ENCODE measurements at regions not wholly inside any gene's neighbourhood (a gene's known extent, or its start where the extent isn't known, plus 50 kb on each side); places are given as distances from the start of the nearest gene placed in this dataset.

DNA sequence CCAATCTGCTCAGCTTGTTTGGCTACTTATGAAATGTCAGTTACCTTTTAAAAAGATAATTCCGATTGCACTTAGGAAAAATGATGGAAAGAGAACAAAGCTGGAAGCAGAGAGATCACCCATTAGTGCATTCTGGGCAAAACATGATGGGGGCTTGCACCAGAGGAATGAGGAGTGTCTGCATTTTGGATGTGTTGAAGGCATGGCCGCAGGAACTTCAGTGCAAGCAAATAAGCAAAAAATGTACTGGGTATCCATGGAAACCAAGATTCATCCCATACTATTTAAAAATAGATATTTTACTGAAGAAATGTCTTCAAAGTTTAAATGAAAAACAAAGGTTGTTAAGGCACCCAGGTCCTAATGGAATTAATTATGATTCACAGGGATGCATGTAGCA, 655.0 kb downstream of the POM121L12 start:
- no peak for TF ChIP-seq EZH2phosphoT487 (IDR thresholded peaks at IDR 0.05; ENCODE audit: borderline replicate concordance, low read length)
- TF ChIP-seq CTCF (IDR thresholded peaks at IDR 0.05; ENCODE audit: low read depth, low read length, poor library complexity, severe bottlenecking) = no peak

All from DOHH2 (cell line).